A549 (cell line): ENCODE measurements at regions not wholly inside any gene's neighbourhood (a gene's known extent, or its start where the extent isn't known, plus 50 kb on each side); places are given as distances from the start of the nearest gene placed in this dataset.
A peak's percentile ranks its signal among the peaks of the same experiment; 100 is the strongest.

ENCODE experiments used
- ATAC-seq, 2 experiments: fragments of 200-7000 bp in 1 of 2; fragments of >200 bp in 1 of 2; cut with Nextera tagmentation in 1 of 2; cut with Tn5 transposase in 1 of 2; 3 replicates each; pipeline versions ENCODE4 v1.8.0 to v1.9.1; 2018 to 2020; ENCODE audit warnings: mild to moderate bottlenecking in 1 of 2, moderate library complexity in 1 of 2
- CTCF ChIA-PET: fragments of 300-600 bp; sonication (Branson Sonifier 250); formaldehyde crosslinking; extraction: SDS; loops from one replicate; lab custom pipeline; 2021; ENCODE audit warnings: antibody characterized with exemption, inconsistent platforms; lab: Yijun Ruan, JAX
- POLR2A ChIA-PET: fragments of 350-600 bp; formaldehyde crosslinking; extraction: SDS; loops from one replicate; lab custom pipeline; 2021; ENCODE audit warnings: antibody characterized with exemption, inconsistent platforms; lab: Yijun Ruan, JAX
- DNase-seq, 2 experiments: peaks; one replicate each; pipeline versions ENCODE4 v3.0.0 to v3.0.0-alpha.2; 2011 to 2016; ENCODE audit warnings: low read depth in 1 of 2, low spot score in 1 of 2
- FAIRE-seq: peaks from 2 replicates; lab custom pipeline; 2011; peaks lifted over from hg19 to GRCh38; lab: Jason Lieb, UNC
- H3K27ac ChIP-seq, 2 experiments: fragments of >200 bp; sonication (Bioruptor Twin); formaldehyde crosslinking; 3 replicates each; pipeline ENCODE4 v1.5.1; 2016 to 2017
- H3K4me1 ChIP-seq: fragments of >200 bp; sonication (Bioruptor Twin); formaldehyde crosslinking; 3 replicates; pipeline ENCODE4 v1.6.1; 2016
- H3K4me2 ChIP-seq: fragments of >200 bp; sonication (Bioruptor Twin); formaldehyde crosslinking; 3 replicates; pipeline ENCODE4 v1.6.1; 2016
- H3K4me3 ChIP-seq: fragments of >200 bp; sonication (Bioruptor Twin); formaldehyde crosslinking; 3 replicates; pipeline ENCODE4 v1.5.1; 2016
- H3K9me3 ChIP-seq: fragments of >200 bp; sonication (Bioruptor Twin); formaldehyde crosslinking; 3 replicates; pipeline ENCODE4 v1.6.1; 2016
- ATOH8 ChIP-seq: fragments of 250-450 bp; sonication (Bioruptor Pico); IDR thresholded peaks from 2 replicates; pipeline ENCODE4 v1.5.0; 2020; ENCODE audit warnings: low read depth, mild to moderate bottlenecking, moderate library complexity
- CHD4 ChIP-seq: fragments of 200-600 bp; sonication (generic); IDR thresholded peaks from 2 replicates; pipeline ENCODE4 v1.6.1; 2016; ENCODE audit warnings: antibody characterized with exemption, mild to moderate bottlenecking, borderline replicate concordance
- EHF ChIP-seq: fragments of 250-450 bp; sonication (Bioruptor Pico); IDR thresholded peaks from 2 replicates; pipeline ENCODE4 v1.5.0; 2020; ENCODE audit warnings: mild to moderate bottlenecking
- EP300 ChIP-seq, 2 experiments: fragments of >200 bp; sonication (Bioruptor Twin); formaldehyde crosslinking; IDR thresholded peaks; 2 replicates in 1 of 2; 3 replicates in 1 of 2; pipeline ENCODE4 v1.6.1; 2016 to 2017
- ESRRA ChIP-seq: fragments of 150-350 bp; IDR thresholded peaks from 2 replicates; pipeline ENCODE4 v1.6.1; 2014; ENCODE audit warnings: mild to moderate bottlenecking, low read length, borderline replicate concordance
- FOSB ChIP-seq: fragments of 250-450 bp; sonication (Bioruptor Pico); IDR thresholded peaks from 2 replicates; pipeline ENCODE4 v1.5.0; 2020; ENCODE audit warnings: mild to moderate bottlenecking, moderate library complexity
- HDAC2 ChIP-seq: fragments of 200-600 bp; sonication (generic); IDR thresholded peaks from 2 replicates; pipeline ENCODE4 v1.6.1; 2016
- HEYL ChIP-seq: fragments of 250-450 bp; sonication (Bioruptor Pico); IDR thresholded peaks from 2 replicates; pipeline ENCODE4 v1.8.0; 2021; ENCODE audit warnings: mild to moderate bottlenecking, moderate library complexity
- HOXA7 ChIP-seq: fragments of 250-450 bp; sonication (Bioruptor Pico); IDR thresholded peaks from 2 replicates; pipeline ENCODE4 v1.5.0; 2020; ENCODE audit warnings: mild to moderate bottlenecking, moderate library complexity
- HOXB5 ChIP-seq: fragments of 250-450 bp; sonication (Bioruptor Pico); IDR thresholded peaks from 2 replicates; pipeline ENCODE4 v1.5.0; 2020; ENCODE audit warnings: mild to moderate bottlenecking, moderate library complexity
- KDM1A ChIP-seq: fragments of 200-600 bp; sonication (generic); IDR thresholded peaks from 2 replicates; pipeline ENCODE4 v1.6.1; 2016; ENCODE audit warnings: low read depth, mild to moderate bottlenecking
- MAFK ChIP-seq: fragments of 450-650 bp; IDR thresholded peaks from 2 replicates; pipeline ENCODE4 v1.6.1; 2014; ENCODE audit not compliant: partially characterized antibody
- MAZ ChIP-seq: fragments of 150-350 bp; IDR thresholded peaks from 2 replicates; pipeline ENCODE4 v1.6.1; 2014; ENCODE audit warnings: antibody characterized with exemption, low read depth, low read length, borderline replicate concordance
- NFE2L2 ChIP-seq: fragments of 150-350 bp; conservative IDR thresholded peaks from 2 replicates; pipeline ENCODE4 v1.6.1; 2014; ENCODE audit warnings: low read length
- NPAS2 ChIP-seq: fragments of 250-450 bp; sonication (Bioruptor Pico); IDR thresholded peaks from 2 replicates; pipeline ENCODE4 v1.8.0; 2022; ENCODE audit warnings: mild to moderate bottlenecking, moderate library complexity, borderline replicate concordance
- PHF8 ChIP-seq: fragments of 200-600 bp; sonication (generic); IDR thresholded peaks from 2 replicates; pipeline ENCODE4 v1.6.1; 2016; ENCODE audit warnings: low read depth, mild to moderate bottlenecking, antibody characterized with exemption, moderate library complexity, borderline replicate concordance
- POLR2AphosphoS2 ChIP-seq: conservative IDR thresholded peaks from 2 replicates; pipeline ENCODE4 v1.6.1; 2012; ENCODE audit warnings: low read length, improper control_type of control experiment, inconsistent platforms
- RARB ChIP-seq: fragments of 250-450 bp; sonication (Bioruptor Pico); IDR thresholded peaks from 2 replicates; pipeline ENCODE4 v1.8.0; 2021; ENCODE audit warnings: mild to moderate bottlenecking, moderate library complexity
- RNF2 ChIP-seq: fragments of 200-600 bp; sonication (generic); IDR thresholded peaks from 2 replicates; pipeline ENCODE4 v1.6.1; 2016; ENCODE audit warnings: low read depth, mild to moderate bottlenecking, antibody characterized with exemption, moderate library complexity, borderline replicate concordance
- ZC3H11A ChIP-seq: fragments of 450-650 bp; IDR thresholded peaks from 2 replicates; pipeline ENCODE4 v1.6.1; 2014; ENCODE audit warnings: antibody characterized with exemption, mild to moderate bottlenecking
- ZSCAN20 ChIP-seq: fragments of 250-450 bp; sonication (Bioruptor Pico); IDR thresholded peaks from 2 replicates; pipeline ENCODE4 v1.8.0; 2022; ENCODE audit warnings: mild to moderate bottlenecking, moderate library complexity
- WGBS: methylation state at CpG from one replicate; pipeline ENCODE4 v1.1.6; 2017; ENCODE audit errors: missing lambda C conversion rate; 5-methylcytosine and 5-hydroxymethylcytosine counted together
- TF ChIP-seq, protein P1 (sequence below): fragments of 450-650 bp; IDR thresholded peaks from 2 replicates; pipeline ENCODE4 v1.6.1; 2014; ENCODE audit warnings: antibody characterized with exemption
- TF ChIP-seq, protein P2 (sequence below): IDR thresholded peaks from 2 replicates; pipeline ENCODE4 v1.6.1; 2012
- TF ChIP-seq, protein P3 (sequence below): fragments of 250-450 bp; sonication (Bioruptor Pico); IDR thresholded peaks from 2 replicates; pipeline ENCODE4 v1.5.0; 2021; ENCODE audit warnings: mild to moderate bottlenecking, moderate library complexity, borderline replicate concordance

DNA sequence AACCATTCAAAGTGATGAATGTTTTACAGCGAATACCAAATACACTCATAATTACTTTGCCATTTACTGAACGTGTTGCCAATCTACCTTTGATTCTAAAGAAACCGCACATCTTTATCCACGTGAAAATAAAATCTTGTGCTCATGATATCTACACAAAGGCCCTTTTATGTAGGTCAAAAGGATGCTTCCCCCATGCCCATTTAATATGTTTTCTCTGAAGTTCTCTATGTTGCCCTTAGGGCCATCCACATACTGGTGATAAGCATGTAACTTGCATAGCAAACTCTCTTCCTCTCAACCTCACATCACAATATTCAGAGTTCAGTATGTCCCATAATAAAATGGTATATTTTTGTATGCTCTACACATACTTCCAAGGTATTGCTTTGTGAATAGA is 380.0 kb upstream of the FIGN start:
- Histone ChIP-seq H3K4me1 (no peaks in the 10 kb centered on the region), H3K27ac (no peak overlapping the region), H3K9me3 (no peaks in the 10 kb centered on the region), H3K4me2 (no peak overlapping the region), H3K4me3 (no peak overlapping the region)
- DNase-seq (no peak), FAIRE-seq (no peak), ATAC-seq (no peak)
- 55% methylated on average over 4 of the region's 4 CpGs for WGBS
- ChIA-PET CTCF (interaction anchor here (1.6 kb wide), 1 partner anchor 10 kb away, joined by 5 read pairs; no protein-coding TSS in a partner anchor), POLR2A (no interaction called here)
- TF ChIP-seq NFE2L2 (no peak), ESRRA (no peak), RNF2 (no peak), FOSB (CRISPR knock-in tag) (no peak), HOXB5 (CRISPR knock-in tag) (no peak), NPAS2 (CRISPR knock-in tag) (no peak), ATOH8 (CRISPR knock-in tag) (no peak), MAZ (no peak), ZC3H11A (no peak), PHF8 (no peak), CHD4 (no peak), HDAC2 (no peak), ZSCAN20 (no peak), POLR2AphosphoS2 (no peak), KDM1A (no peak), RARB (no peak), EP300 (IDR thresholded peaks at IDR 0.05) (no peak), HOXA7 (CRISPR knock-in tag) (no peak), EHF (CRISPR knock-in tag) (no peak)
- TF ChIP-seq, protein P1, sequence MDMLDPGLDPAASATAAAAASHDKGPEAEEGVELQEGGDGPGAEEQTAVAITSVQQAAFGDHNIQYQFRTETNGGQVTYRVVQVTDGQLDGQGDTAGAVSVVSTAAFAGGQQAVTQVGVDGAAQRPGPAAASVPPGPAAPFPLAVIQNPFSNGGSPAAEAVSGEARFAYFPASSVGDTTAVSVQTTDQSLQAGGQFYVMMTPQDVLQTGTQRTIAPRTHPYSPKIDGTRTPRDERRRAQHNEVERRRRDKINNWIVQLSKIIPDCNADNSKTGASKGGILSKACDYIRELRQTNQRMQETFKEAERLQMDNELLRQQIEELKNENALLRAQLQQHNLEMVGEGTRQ = no peak

DNA sequence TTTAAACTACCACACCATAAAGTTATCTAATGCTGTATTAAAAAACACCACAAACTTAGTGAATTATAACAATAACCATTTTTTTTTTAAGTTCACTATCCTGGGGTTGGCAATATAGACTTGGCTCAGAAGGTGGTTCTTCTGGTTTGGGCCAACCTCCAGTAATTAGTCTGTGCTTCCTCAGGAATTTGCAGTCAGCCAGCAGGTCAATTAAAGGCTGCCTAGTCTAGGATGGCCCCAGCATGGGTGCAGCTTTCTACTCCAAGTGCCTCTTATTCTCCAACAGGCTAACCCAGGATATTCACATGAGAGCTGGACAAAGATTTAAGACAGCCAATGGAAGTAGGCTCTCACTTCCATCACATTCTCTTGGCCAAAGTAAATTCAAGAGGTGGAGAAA is 379.1 kb upstream of the FIGN start:
- ChIA-PET POLR2A (no interaction called here), CTCF (interaction anchor here (1.6 kb wide), 1 partner anchor 9 kb away, joined by 5 read pairs; no protein-coding TSS in a partner anchor)
- DNase-seq = no peak
- no peaks in the 10 kb centered on the region for H3K4me1 ChIP-seq
- ATAC-seq = no peak
- H3K4me2 ChIP-seq = no peak overlapping the region
- FAIRE-seq = no peak
- H3K9me3 ChIP-seq = no peaks in the 10 kb centered on the region
- TF ChIP-seq, protein P2, sequence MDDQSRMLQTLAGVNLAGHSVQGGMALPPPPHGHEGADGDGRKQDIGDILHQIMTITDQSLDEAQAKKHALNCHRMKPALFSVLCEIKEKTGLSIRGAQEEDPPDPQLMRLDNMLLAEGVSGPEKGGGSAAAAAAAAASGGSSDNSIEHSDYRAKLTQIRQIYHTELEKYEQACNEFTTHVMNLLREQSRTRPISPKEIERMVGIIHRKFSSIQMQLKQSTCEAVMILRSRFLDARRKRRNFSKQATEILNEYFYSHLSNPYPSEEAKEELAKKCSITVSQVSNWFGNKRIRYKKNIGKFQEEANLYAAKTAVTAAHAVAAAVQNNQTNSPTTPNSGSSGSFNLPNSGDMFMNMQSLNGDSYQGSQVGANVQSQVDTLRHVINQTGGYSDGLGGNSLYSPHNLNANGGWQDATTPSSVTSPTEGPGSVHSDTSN = no peak
- TF ChIP-seq, all 56 proteins: peak for 0
- H3K4me3 ChIP-seq = no peak overlapping the region
- no peak overlapping the region for H3K27ac ChIP-seq

DNA sequence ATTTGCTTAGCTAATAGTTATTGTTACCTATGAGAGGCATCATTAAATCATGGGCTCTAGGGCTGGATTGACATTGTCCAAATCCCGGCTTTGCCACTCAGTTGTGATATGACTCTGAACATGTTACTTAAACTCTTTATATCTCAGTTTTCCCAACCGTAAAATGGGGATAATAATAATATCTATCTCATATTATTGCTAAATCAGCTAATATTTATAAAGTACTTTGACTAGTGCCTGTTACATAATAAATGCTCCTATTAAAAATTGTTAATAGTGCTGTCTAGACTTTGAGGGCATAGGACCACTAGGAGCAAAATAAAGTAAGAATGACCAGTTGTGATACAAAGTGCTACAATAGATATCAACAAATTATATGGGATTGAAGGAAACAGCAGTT is 376.3 kb upstream of the FIGN start:
- no peak for ATAC-seq
- H3K4me1 ChIP-seq = no peaks in the 10 kb centered on the region
- H3K4me3 ChIP-seq = no peak overlapping the region
- CTCF ChIA-PET = no interaction called here
- TF ChIP-seq ZC3H11A (no peak), HEYL (CRISPR knock-in tag) (no peak), MAFK (peak; percentile 69)
- TF ChIP-seq, protein P3, sequence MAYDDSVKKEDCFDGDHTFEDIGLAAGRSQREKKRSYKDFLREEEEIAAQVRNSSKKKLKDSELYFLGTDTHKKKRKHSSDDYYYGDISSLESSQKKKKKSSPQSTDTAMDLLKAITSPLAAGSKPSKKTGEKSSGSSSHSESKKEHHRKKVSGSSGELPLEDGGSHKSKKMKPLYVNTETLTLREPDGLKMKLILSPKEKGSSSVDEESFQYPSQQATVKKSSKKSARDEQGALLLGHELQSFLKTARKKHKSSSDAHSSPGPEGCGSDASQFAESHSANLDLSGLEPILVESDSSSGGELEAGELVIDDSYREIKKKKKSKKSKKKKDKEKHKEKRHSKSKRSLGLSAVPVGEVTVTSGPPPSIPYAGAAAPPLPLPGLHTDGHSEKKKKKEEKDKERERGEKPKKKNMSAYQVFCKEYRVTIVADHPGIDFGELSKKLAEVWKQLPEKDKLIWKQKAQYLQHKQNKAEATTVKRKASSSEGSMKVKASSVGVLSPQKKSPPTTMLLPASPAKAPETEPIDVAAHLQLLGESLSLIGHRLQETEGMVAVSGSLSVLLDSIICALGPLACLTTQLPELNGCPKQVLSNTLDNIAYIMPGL (CRISPR knock-in tag) = no peak
- no peak for DNase-seq
- 75% methylated on average over 2 of the region's 2 CpGs for WGBS
- POLR2A ChIA-PET = no interaction called here
- H3K27ac ChIP-seq = no peak overlapping the region
- H3K9me3 ChIP-seq = no peaks in the 10 kb centered on the region
- no peak for FAIRE-seq
- H3K4me2 ChIP-seq = no peak overlapping the region
